Neural progenitor cell (in vitro differentiated cells): ENCODE measurements at regions not wholly inside any gene's neighbourhood (a gene's known extent, or its start where the extent isn't known, plus 50 kb on each side); places are given as distances from the start of the nearest gene placed in this dataset.

Experiments
- DNase-seq: peaks from one replicate; pipeline ENCODE4 v3.0.0-alpha.2; 2016; ENCODE audit warnings: low spot score
- H2AFZ ChIP-seq: fragments of 200-600 bp; sonication (generic); replicated peaks from 2 replicates; pipeline ENCODE4 v1.6.1; 2016; ENCODE audit warnings: antibody characterized with exemption
- H3F3A ChIP-seq: fragments of 200-600 bp; sonication (generic); 2 replicates; pipeline ENCODE4 v1.6.1; 2016; ENCODE audit warnings: antibody characterized with exemption, low read depth
- H3K27ac ChIP-seq: fragments of 200-600 bp; sonication (generic); 2 replicates; pipeline ENCODE4 v1.5.1; 2016; ENCODE audit warnings: mild to moderate bottlenecking
- H3K27me3 ChIP-seq: fragments of 200-600 bp; sonication (generic); 2 replicates; pipeline ENCODE4 v1.6.1; 2016; ENCODE audit warnings: mild to moderate bottlenecking, moderate library complexity
- H3K36me3 ChIP-seq: fragments of 200-600 bp; sonication (generic); 2 replicates; pipeline ENCODE4 v1.5.1; 2016
- H3K4me1 ChIP-seq: fragments of 200-600 bp; sonication (generic); 2 replicates; pipeline ENCODE4 v1.6.1; 2016; ENCODE audit warnings: mixed run types
- H3K4me2 ChIP-seq: fragments of 200-600 bp; sonication (generic); 2 replicates; pipeline ENCODE4 v1.6.1; 2016
- H3K4me3 ChIP-seq: fragments of 200-600 bp; sonication (generic); 2 replicates; pipeline ENCODE4 v1.5.1; 2016
- H3K79me2 ChIP-seq: fragments of 200-600 bp; sonication (generic); 2 replicates; pipeline ENCODE4 v1.6.1; 2016; ENCODE audit warnings: low read depth
- H3K9ac ChIP-seq: fragments of 200-600 bp; sonication (generic); 2 replicates; pipeline ENCODE4 v1.6.1; 2016
- H3K9me3 ChIP-seq: fragments of 200-600 bp; sonication (generic); 2 replicates; pipeline ENCODE4 v1.5.1; 2016; ENCODE audit warnings: low read depth
- H4K20me1 ChIP-seq: fragments of 200-600 bp; sonication (generic); 2 replicates; pipeline ENCODE4 v1.6.1; 2016; ENCODE audit warnings: low read depth
- H3K27ac Mint-ChIP-seq: 3 replicates; pipeline ENCODE4 v1.8.0; 2021; ENCODE audit warnings: mixed read lengths
- H3K27me3 Mint-ChIP-seq: 2 replicates; pipeline ENCODE4 v1.8.0; 2022; ENCODE audit warnings: low read depth, mild to moderate bottlenecking, inconsistent platforms, moderate library complexity, mixed read lengths; ENCODE audit not compliant: insufficient read depth
- H3K36me3 Mint-ChIP-seq: 3 replicates; pipeline ENCODE4 v1.8.0; 2021; ENCODE audit warnings: mixed read lengths
- H3K4me1 Mint-ChIP-seq: 3 replicates; pipeline ENCODE4 v1.8.0; 2021; ENCODE audit warnings: mixed read lengths
- H3K4me3 Mint-ChIP-seq: 3 replicates; pipeline ENCODE4 v1.8.0; 2021; ENCODE audit warnings: mild to moderate bottlenecking, moderate library complexity, mixed read lengths
- H3K9me3 Mint-ChIP-seq: 3 replicates; pipeline ENCODE4 v1.8.0; 2020; ENCODE audit warnings: mixed read lengths
- CTCF ChIP-seq: fragments of 200-600 bp; sonication (generic); IDR thresholded peaks from 2 replicates; pipeline ENCODE4 v1.5.1; 2017; ENCODE audit warnings: antibody characterized with exemption, mild to moderate bottlenecking
- EZH2 ChIP-seq: fragments of 200-600 bp; sonication (generic); IDR thresholded peaks from 2 replicates; pipeline ENCODE4 v1.6.1; 2017; ENCODE audit warnings: antibody characterized with exemption, mild to moderate bottlenecking, moderate library complexity
- EZH2phosphoT487 ChIP-seq: fragments of 200-600 bp; sonication (generic); IDR thresholded peaks from 2 replicates; pipeline ENCODE4 v1.6.1; 2017; ENCODE audit warnings: antibody characterized with exemption

GRCh38 chr5:152549709-152550108 is 144.6 kb upstream of the NMUR2 start:
- Mint-ChIP-seq H3K27ac (no peak overlapping the region), H3K4me3 (no peak overlapping the region), H3K36me3 (no peaks in the 10 kb centered on the region), H3K27me3 (peaks cover 3% of the 10 kb centered on the region), H3K9me3 (no peaks in the 10 kb centered on the region), H3K4me1 (no peaks in the 10 kb centered on the region)
- Histone ChIP-seq H4K20me1 (no peaks in the 10 kb centered on the region), H3K79me2 (no peaks in the 10 kb centered on the region), H3K4me1 (no peaks in the 10 kb centered on the region), H2AFZ (no peak overlapping the region), H3K27ac (no peak overlapping the region), H3K27me3 (no peaks in the 10 kb centered on the region), H3K9ac (no peak overlapping the region), H3F3A (no peaks in the 10 kb centered on the region), H3K36me3 (no peaks in the 10 kb centered on the region), H3K9me3 (no peaks in the 10 kb centered on the region), H3K4me3 (no peak overlapping the region), H3K4me2 (no peak overlapping the region)
- no peak for DNase-seq
- no peak for TF ChIP-seq CTCF
- no peak for TF ChIP-seq EZH2phosphoT487
- TF ChIP-seq EZH2 = no peak

GRCh38 chr5:152551061-152551460 is 146.0 kb upstream of the NMUR2 start:
- H3K79me2 ChIP-seq = no peaks in the 10 kb centered on the region
- no peaks in the 10 kb centered on the region for H3K9me3 ChIP-seq
- no peak overlapping the region for H3K27ac Mint-ChIP-seq
- no peaks in the 10 kb centered on the region for H3K36me3 Mint-ChIP-seq
- no peak overlapping the region for H3K9ac ChIP-seq
- no peaks in the 10 kb centered on the region for H3K4me1 ChIP-seq
- no peaks in the 10 kb centered on the region for H3K27me3 ChIP-seq
- H3K4me1 Mint-ChIP-seq = peaks cover under 1% of the 10 kb centered on the region
- no peak overlapping the region for H3K4me3 ChIP-seq
- no peaks in the 10 kb centered on the region for H3K9me3 Mint-ChIP-seq
- H3F3A ChIP-seq = no peaks in the 10 kb centered on the region
- H4K20me1 ChIP-seq = no peaks in the 10 kb centered on the region
- TF ChIP-seq EZH2phosphoT487 (no peak), EZH2 (no peak)
- no peak overlapping the region for H2AFZ ChIP-seq
- H3K27ac ChIP-seq = no peak overlapping the region
- peaks cover 6% of the 10 kb centered on the region for H3K27me3 Mint-ChIP-seq
- no peak overlapping the region for H3K4me3 Mint-ChIP-seq
- no peaks in the 10 kb centered on the region for H3K36me3 ChIP-seq
- DNase-seq = no peak
- no peak overlapping the region for H3K4me2 ChIP-seq

- Mint-ChIP-seq H3K9me3 (no peaks in the 10 kb centered on the region), H3K36me3 (no peaks in the 10 kb centered on the region), H3K4me3 (no peak overlapping the region), H3K27me3 (peaks cover 9% of the 10 kb centered on the region), H3K4me1 (peaks cover 12% of the 10 kb centered on the region), H3K27ac (no peak overlapping the region)
- H3K4me2 ChIP-seq = peak overlapping the region; percentile 19
- no peaks in the 10 kb centered on the region for H3K36me3 ChIP-seq
- no peaks in the 10 kb centered on the region for H3K79me2 ChIP-seq
- H2AFZ ChIP-seq = peak overlapping the region; percentile 59
- no peaks in the 10 kb centered on the region for H3K27me3 ChIP-seq
- TF ChIP-seq EZH2phosphoT487 (no peak), EZH2 (no peak), CTCF (no peak)
- H3K4me3 ChIP-seq = no peak overlapping the region
- no peaks in the 10 kb centered on the region for H4K20me1 ChIP-seq
- no peaks in the 10 kb centered on the region for H3K9me3 ChIP-seq
- H3K9ac ChIP-seq = no peak overlapping the region
- peak overlapping the region; percentile 0 for H3K27ac ChIP-seq
- peaks cover 6% of the 10 kb centered on the region for H3F3A ChIP-seq
- H3K4me1 ChIP-seq = peaks cover 13% of the 10 kb centered on the region
- DNase-seq = no peak
Measured at GRCh38 chr5:152556784-152557183, 151.7 kb upstream of the NMUR2 start.

GRCh38 chr5:152560512-152561137 is 155.5 kb upstream of the NMUR2 start:
- H3K79me2 ChIP-seq = no peaks in the 10 kb centered on the region
- Mint-ChIP-seq H3K9me3 (no peaks in the 10 kb centered on the region), H3K27me3 (peaks cover 7% of the 10 kb centered on the region), H3K27ac (no peak overlapping the region), H3K4me1 (peaks cover 12% of the 10 kb centered on the region), H3K4me3 (no peak overlapping the region), H3K36me3 (no peaks in the 10 kb centered on the region)
- peak; percentile 87 for DNase-seq
- no peak overlapping the region for H3K27ac ChIP-seq
- H3K9me3 ChIP-seq = no peaks in the 10 kb centered on the region
- peak overlapping the region; percentile 36 for H2AFZ ChIP-seq
- H3K4me3 ChIP-seq = no peak overlapping the region
- no peaks in the 10 kb centered on the region for H3K27me3 ChIP-seq
- H3K4me1 ChIP-seq = peaks cover 13% of the 10 kb centered on the region
- H3F3A ChIP-seq = peaks cover 6% of the 10 kb centered on the region
- TF ChIP-seq EZH2phosphoT487 = no peak
- peak; percentile 99 for TF ChIP-seq CTCF
- no peak for TF ChIP-seq EZH2
- H3K9ac ChIP-seq = no peak overlapping the region
- H4K20me1 ChIP-seq = no peaks in the 10 kb centered on the region
- no peak overlapping the region for H3K4me2 ChIP-seq
- no peaks in the 10 kb centered on the region for H3K36me3 ChIP-seq
